ENCODE measurements at regions not wholly inside any gene's neighbourhood (a gene's known extent, or its start where the extent isn't known, plus 50 kb on each side); places are given as distances from the start of the nearest gene placed in this dataset.

GRCh38 chr6:71124340-71124739, 164.3 kb upstream of the OGFRL1 start:
- DNase-seq (ENCODE audit: low spot score) = no peak

DNA sequence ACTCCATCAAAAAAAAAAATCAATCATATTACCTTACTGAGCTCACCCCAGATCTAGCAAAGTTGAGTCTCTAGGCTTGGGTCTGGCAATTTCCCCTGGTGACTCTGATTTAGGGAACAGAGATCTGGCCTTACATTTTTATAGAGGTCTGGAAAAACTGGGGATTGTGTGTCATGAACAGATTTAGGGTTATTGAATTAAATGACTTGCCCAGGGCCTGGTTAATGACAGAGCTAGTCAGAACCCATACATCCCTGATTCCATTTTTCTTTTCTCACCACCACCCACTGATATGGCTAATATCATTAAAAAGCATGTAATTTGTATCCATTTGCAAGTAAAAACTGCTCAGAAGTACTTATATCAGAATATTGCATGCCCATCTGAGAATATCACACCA, 163.4 kb upstream of the OGFRL1 start:
- DNase-seq (ENCODE audit: low spot score) = no peak

GRCh38 chr6:71126506-71126905, 162.1 kb upstream of the OGFRL1 start:
- no peak for DNase-seq (ENCODE audit: low spot score)

GRCh38 chr6:71127374-71127773, 161.2 kb upstream of the OGFRL1 start:
- no peak for DNase-seq (ENCODE audit: low spot score)

DNA sequence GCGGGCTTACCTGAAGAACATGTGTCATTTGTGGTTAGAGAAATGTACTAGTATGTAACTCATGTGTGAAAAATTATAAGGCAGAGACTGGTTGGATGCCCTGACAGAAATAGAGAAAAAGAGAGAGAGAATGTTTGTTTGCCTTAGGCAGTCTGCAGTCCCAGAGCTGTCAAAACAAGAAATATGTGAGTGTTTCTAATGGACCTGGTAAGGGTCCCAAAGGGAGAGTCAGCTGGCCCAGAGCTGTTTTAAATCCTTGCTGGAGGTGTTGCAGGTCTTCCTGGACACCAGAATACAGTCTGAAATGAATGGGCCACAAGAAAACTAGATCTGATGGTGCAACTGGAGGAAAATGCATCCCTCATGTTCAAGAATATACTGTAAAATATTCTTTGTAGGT, 158.3 kb upstream of the OGFRL1 start:
- DNase-seq (ENCODE audit: low spot score) = no peak

DNA sequence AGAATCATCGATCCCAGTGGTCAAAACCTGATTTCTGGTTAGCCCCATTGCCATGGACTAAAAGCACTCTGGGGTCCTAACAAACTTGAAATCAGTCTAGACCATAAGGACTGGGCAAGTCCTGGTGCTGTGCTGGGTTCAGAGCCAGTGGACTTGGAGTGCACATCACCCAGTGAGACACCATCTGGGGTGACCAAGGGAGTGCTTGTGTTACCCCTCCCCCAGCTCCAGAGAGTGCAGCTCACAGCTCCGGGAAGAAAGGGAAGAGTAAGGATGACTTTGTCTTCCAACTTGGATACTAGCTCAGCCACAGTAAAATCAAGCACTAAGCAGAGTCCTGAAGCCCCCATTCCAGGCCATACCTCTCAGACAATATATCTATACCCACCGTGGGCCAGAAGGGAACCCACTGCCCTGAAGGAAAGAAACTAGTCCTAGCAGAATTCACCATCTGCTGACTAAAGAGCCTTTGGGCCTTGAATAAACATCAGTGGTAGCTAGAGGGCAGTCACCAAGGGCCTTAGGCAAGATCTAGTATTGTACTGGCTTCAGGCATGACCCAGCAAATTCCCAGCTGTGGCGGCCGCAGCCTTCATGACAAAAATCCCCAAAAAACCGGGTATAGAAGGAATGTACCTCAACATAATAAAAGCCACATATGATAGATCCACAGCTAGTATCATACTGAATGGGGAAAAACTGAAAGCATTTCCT, 153.5 kb upstream of the OGFRL1 start:
- no peak for DNase-seq (ENCODE audit: low spot score)

GRCh38 chr6:71137973-71138372, 150.6 kb upstream of the OGFRL1 start:
- DNase-seq (ENCODE audit: low spot score) = no peak

DNA sequence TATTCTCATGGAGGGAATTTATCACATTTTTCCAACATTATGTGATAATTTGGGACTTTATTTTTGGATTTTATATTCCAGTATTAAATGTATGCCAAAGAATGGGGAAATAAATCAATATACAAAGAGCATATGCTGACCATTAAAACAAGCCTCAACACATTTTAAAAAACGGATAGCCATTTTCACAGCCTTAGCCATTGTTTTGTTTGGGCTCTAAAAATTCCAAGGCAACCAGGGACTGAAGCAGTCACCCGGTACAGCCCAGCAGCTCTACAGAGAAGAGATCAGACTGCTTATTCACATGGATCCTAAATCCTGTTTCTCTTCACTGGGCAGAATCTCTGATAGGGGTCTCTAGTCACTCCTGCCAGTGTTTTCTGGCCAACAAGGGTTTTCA, 150.2 kb upstream of the OGFRL1 start:
- DNase-seq (ENCODE audit: low spot score) = no peak

DNA sequence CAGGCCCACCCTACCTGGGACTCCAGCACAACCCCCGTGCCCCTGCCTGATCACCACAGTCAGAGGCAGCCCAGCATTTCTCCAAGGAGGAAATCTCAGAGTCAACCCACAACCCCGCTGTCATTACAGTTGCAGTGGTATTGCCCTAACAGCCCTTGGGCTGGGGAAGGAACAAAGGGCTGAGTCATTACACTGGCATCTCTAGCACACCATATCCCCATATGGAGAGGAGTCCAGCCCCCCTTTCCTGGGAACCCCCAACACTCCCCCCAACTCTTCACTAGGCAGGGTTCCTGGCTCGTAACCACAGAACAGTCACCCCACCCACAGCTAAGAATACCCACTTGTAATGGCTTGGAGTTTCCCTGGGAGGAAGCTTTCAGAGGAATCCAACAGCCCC, 149.4 kb upstream of the OGFRL1 start:
- DNase-seq (ENCODE audit: low spot score) = no peak

DNA sequence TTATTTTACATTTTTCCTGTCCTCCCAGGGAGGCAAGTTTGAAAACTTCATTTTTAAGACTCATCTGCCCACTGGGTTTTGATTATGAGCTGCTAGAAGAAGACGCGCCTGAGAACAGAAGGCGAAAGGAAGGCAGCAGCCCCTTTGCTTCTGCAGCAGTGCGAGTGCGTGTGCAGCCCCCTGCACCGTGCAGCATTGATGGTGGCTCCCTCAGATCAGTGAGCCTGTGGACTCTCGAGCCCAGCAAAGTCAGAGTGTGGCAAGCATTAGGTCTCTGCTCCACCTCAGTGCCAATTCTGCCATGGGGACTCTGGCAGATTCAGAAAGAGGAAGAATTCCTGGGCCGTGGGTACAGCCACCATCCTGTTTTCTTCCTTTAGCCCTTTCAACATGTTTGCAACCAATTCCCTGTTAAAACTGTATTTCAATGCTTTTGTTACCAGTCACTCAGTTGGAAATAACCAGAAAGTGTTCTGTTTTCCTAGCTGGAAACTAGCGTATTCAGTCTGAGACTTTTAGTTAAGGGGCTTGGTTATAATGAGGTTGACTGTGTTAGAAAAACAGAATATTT, 134.8 kb upstream of the OGFRL1 start:
- no peak for DNase-seq (ENCODE audit: low spot score)

GRCh38 chr6:71157345-71157744, 131.3 kb upstream of the OGFRL1 start:
- DNase-seq (ENCODE audit: low spot score) = no peak

GRCh38 chr6:71164890-71165289, 123.7 kb upstream of the OGFRL1 start:
- no peak for DNase-seq (ENCODE audit: low spot score)

DNA sequence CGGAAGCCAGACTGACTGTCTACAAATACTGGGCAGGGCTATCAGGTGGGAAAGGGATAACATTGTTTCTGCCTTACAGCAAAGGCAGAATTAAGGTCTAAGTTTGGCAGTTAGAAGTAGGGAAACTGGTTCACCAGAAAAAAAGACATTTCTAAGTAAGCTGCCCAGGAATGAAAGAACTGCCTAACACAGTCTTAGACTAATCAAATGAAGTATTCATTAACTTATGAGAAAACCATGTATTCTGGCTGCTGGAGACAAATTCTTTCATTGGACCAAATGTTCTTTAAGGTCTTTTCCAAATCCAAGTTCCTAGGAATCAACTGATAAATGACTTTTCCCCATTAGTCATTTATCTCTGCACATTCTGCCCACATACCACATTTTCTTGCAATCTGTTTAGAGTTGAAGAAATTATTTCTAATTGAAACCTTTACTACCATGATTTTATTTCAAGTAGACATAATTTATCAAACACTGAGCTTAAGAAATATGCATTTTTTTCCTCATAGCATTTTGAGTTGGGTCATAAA, 120.3 kb upstream of the OGFRL1 start:
- DNase-seq (ENCODE audit: low spot score) = no peak

GRCh38 chr6:71171497-71172070, 117.0 kb upstream of the OGFRL1 start:
- no peak for DNase-seq (ENCODE audit: low spot score)

GRCh38 chr6:71179249-71179885, 109.2 kb upstream of the OGFRL1 start:
- DNase-seq (ENCODE audit: low spot score) = no peak

DNA sequence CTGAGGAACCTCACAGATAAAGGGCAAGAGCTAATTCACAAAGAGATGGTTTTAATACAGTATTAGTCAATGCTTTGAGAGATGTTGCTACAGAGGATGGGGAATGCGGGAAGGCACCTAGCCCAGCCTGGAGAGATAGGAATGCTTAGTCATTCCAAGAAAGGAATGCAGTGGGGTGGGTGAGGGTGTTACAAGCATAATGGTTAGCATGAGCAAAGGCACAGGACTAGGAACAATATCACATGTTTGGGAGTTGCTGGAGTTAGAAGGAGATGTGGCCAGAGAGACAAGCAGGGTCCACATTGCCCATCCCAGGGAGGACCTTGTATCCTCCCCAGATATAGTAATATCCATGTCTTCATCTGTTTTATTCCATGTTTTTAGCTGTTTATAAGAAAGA, 107.0 kb upstream of the OGFRL1 start:
- peak; percentile 48 for DNase-seq (ENCODE audit: low spot score)

GRCh38 chr6:71187141-71187540, 101.5 kb upstream of the OGFRL1 start:
- no peak for DNase-seq (ENCODE audit: low spot score)

- no peak for DNase-seq (ENCODE audit: low spot score)
These were observed 97.8 kb upstream of the OGFRL1 start for GRCh38 chr6:71190809-71191208.

DNA sequence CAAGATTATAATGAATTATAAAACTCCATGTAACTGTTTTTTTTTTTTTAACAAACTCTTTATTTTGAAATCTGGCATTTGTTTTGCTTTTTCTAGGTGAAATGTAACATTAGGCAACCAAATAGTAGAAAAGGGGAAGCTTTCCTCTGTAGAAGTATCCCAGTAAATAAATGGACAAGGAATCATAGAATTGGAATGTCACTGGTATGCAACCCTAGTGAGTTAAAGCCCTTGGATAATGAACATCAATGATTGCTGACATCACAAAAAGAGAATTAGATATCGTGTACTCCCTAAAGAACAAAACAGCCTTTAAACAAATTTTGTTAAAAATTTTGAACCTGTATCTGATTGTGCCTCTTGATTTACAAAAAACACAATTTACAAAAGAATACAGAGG, 93.9 kb upstream of the OGFRL1 start:
- peak; percentile 36 for DNase-seq (ENCODE audit: low spot score)

DNA sequence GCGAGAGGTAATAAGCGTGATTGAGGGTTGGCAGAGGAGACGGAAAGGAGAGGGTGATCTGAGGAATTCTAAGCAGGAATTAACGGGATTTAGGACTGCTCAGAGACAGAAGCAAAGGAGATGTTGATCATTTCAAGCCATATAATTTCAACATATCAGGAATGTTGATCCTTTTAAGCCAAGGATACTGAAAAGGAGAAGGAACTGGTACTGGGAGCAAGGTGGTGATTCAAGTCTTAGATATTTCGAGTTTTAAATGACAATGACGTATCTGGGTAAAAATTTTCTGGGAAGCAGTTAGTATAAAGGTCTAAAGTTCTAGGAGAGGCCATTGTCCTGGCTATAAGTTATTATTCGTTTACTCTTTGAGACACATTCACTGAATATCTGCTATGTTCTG, 91.3 kb upstream of the OGFRL1 start:
- no peak for DNase-seq (ENCODE audit: low spot score)

DNA sequence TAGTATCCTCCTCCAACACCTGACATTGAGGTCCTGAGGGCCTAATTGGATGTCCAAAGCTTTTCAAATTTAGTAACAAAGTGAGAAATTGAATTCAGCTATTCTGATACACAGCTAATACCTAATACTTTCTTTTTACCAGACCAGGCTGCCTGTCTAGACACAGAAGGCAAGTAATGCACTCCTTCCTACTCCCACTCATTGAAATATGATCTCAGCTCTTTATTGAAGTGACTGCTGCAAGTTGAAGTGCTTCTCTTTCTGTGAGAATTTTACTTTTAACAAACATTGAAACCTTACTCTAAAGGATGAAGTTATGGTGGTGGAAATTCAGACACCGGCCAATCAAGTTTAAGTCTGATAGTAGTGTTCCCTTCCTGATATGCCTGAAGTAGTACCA, 90.8 kb upstream of the OGFRL1 start:
- DNase-seq (ENCODE audit: low spot score) = no peak

GRCh38 chr6:71198908-71199307, 89.7 kb upstream of the OGFRL1 start:
- DNase-seq (ENCODE audit: low spot score) = no peak

GRCh38 chr6:71199736-71200135, 88.9 kb upstream of the OGFRL1 start:
- no peak for DNase-seq (ENCODE audit: low spot score)
